HG03378 (cell line): ENCODE measurements at regions not wholly inside any gene's neighbourhood (a gene's known extent, or its start where the extent isn't known, plus 50 kb on each side); places are given as distances from the start of the nearest gene placed in this dataset.

Source experiments
- ATAC-seq: cut with Tn5 transposase; IDR thresholded peaks from one replicate; pipeline ENCODE4 v1.9.1; 2021; ENCODE audit warnings: mild to moderate bottlenecking, moderate library complexity; ENCODE audit not compliant: unreplicated experiment

DNA sequence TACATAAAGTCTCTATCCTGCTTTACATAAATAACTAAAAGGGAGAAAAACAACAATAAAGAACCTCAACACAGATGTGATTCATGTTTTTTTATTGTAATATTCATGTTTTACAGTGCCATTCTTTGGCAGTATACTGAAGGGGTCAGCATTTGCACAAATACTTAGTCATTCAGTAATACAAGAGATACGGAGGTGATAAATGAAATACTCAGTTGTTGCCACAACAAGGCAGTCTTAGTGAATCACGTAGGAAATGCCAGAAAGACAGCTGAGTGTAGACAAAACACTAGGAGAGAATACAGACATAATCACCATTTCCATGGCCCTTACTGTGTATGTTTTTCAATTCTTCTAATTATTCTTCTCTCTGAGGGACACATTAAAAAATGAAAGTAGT, 910.4 kb downstream of the METTL15 start:
- no peak for ATAC-seq

DNA sequence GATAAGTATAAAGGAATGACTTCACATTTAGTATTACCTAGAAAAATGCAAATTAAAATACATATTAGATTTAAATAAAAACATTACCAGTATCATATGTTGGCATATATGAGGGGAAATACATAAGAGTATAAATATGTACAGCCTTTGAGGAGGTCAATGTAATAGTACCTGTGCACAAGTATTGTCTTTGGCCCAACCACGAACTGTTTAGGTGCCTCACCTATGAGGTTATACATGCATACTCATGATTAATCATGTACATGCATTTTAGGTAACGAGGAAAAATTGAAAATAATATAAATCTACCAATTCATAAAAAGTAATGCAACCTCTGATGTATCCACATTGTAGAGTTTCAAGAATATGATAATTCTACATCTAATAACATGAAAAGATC, 909.8 kb downstream of the METTL15 start:
- ATAC-seq, result no peak

DNA sequence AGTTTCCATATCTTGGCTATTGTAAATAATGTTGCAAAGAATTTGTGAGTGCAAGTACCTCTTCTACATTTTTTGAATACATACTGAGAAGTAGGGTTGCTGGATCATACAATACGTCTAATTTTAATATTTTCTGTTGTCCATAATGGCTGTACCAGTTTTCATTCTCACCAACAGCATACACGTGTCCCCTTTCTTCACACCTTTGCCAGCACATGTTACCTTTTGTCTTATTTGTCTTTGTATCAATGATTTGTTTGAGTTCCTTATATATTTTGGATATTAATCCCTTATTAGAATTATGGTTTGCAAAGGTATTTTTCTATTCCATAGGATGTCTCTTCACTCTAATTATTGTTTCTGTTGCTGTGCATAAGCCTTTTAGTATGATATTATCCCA, 904.3 kb downstream of the METTL15 start:
- no peak for ATAC-seq

DNA sequence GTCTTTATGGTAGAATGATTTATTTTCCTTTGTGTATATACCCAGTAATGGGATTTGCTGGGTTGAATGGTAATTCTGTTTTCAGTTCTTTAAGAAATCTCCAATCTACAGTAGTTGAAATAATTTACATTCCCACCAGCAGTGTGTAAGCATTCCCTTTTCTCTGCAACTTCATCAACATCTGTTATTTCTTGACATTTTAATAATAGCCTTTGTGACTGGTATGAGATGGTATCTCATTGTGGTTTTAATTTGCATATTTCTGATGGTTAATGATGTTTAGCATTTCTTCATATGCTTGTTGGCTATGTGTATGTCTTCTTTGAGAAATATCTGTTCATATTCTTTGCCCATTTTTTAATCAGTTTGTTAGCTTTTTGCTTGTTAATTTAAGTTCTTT, 901.2 kb downstream of the METTL15 start:
- no peak for ATAC-seq

DNA sequence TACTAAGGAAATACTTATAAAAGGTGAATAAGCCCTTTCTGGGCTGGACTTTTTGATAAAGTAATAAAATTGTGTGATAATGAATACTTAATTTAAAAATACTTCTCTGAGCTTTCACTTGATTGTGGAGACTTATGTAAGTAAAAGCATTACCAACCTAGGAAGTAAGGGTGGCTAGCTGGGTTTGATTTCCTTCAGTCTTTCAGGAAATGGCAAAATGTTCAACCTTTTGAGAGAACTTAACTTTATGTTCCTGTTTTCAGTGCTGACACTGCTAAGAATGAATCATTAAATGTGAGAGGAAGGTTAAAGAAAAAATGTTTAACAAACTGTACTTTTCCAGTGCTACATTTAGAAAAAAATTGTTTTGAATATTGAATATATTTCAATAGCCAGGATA, 900.3 kb downstream of the METTL15 start:
- ATAC-seq, result no peak

DNA sequence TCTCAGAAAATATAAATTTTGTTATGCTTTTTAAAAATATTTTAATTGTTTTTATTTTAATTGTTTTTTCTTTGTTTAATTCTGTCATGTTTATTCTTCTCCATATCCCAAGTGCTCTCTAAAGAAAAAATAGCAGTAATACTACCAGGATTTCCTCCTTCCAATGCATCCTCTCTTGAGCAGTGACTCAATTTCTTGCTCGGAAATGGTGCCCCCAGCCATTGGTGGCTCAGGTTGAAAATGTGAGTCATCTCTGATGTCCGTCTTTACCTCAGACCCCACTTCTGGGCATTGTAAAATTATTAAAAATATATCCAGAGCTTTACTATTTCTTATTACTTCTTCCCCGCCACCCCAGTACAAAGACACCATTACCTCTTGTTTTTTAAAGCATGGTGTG, 898.5 kb downstream of the METTL15 start:
- ATAC-seq, result no peak

DNA sequence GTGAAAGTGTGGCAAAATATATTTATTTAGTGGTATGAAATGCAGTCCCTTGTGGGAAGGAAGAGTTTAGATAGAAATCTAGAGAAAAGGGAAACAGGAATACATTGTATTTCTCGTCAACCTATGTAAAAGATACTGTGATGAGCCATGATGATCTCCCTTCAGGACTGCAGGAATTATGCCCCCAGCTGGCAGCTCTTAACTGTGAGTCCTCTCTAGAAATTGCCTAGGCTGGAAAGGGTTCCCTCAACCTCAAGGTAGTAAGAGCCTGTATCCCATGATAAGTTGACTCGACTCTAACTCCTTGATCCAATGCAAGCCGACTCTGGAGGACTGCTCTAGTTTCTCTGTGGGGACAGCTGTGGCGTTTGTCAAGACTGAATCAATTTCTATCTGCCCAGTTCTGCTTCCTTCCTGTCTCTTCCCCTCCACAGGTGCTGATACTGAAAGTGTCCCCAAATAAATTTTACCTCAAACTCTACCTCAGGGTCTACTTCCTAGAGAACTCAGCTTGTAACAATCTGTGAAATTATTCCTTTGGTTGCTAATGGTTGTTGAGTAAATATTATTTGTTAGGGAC, 897.3 kb downstream of the METTL15 start:
- ATAC-seq, result no peak

DNA sequence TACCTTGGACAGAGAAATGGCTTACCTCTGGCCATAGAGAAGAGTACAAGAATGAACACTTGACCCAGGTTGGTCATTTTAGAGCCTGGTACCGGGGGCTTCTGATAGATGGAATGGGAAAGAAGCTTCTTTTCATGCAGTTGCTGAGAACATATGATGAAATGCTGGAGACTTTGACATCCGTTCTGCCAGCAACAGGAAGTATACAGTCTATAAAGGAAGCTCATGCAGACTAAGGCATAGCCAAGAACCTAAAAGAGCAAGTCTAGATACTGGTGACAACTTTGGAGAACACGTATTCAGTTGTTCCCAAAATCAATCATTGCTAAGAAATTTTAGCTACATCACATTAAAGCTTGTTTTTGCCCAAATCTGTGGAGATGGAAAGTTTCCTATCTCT, 894.6 kb downstream of the METTL15 start:
- ATAC-seq, result no peak

DNA sequence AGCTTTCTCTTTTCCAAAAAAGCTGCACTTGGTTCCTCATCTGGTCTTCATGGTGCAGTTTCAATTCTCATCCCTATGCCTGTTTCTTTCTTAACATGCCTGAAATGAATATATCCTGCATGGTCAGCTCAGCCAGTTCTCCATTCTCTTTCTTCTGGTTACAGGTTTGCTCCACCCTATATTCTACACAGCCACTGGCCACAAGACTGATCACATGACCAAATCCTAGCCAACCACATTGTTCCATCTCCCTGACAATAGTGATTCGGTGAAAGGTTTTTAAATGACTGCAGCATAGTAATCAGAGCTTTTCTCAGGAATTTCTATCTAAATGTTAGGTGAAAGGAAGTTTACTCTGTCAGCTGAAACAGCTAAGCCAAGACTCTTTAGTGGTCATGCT, 891.4 kb downstream of the METTL15 start:
- no peak for ATAC-seq

DNA sequence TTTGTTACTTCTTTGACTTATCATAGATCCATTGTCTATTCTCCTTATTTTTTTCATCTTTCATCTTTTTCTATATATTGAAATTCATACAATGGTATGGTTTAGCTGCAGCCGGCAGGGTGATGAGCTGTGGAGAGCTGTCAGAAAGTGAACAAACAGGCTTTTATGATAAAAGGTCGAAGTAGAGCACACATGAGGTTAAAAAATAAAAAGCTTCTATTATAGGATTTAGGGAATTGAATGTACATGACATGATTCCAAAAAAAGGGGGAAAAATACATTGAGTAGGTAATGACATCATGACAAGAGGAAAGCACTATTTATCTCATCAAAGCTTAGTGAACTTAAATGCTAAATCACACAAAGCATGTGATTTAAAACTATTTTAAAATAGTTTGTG, 884.8 kb downstream of the METTL15 start:
- ATAC-seq, result no peak

DNA sequence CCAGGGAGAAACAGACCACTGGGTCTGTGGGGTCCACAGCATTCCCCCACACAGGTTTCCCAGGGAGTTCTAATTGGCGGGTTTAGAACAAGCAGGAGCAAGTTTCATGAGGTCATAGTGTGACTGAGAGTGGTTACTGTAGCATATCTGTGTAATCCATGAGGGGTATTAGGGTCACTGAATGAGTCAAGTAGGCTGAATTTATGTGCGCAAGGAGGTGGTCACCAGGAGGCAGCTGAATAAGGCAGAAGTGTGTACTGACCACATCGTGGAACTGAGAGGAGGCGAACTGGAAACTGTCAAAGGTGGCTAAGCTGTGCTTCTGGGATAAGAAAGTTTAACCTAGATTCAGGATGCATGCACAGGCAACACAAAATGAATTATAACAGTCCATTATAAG, 876.0 kb downstream of the METTL15 start:
- no peak for ATAC-seq

DNA sequence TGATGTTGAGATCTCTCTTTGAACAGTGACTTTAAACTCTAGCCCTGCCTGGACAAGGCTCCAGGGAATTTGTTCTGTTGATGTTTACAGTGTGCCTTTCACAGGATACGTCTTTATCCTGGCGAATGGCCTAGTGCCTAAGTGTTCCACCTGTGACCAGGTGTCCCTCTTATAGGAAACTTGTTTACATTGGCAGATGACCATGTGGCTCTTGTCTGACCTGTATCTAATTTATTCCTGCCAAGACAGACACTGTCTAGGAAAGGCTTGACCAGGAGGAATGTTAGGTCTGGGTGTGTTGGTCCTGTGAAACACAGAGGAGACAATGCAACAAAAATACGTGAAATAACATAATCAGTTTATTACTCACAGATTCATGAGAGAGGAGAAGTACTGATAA, 875.6 kb downstream of the METTL15 start:
- no peak for ATAC-seq

DNA sequence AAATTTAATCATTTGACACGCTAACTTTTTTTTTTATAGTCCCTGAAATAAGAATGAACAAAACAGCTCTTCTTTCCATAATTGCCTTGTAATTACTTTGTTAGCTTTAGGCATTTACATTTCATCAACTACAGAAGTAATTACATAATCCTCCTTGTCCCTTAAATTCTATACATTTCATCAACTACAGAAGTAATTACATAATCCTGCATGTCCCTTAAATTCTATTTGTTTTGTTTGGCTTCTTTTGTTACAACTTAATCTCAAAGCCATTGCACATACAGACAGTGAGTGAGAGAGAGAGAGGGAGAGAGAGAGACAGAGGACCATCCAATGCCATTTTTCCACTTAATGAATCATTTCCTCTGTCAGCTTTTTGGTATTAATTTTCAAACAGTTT, 873.2 kb downstream of the METTL15 start:
- no peak for ATAC-seq

DNA sequence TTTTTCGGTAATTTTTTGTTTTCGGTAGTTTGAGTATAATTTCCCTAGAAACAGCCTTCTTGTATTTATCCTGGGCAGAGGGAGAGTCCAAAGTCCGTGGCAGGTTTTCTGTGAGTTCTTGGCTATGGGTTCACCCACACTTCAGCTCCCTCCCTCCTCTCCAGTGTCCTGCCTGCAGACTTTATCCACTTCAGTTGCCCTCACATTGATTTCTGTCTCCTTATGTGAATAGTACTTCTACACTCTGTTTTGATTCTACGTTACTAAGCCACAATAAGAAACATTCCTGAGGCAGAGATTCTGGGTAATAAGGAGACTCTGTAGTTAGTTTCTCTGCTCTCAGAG, 868.6 kb downstream of the METTL15 start:
- ATAC-seq, result no peak

DNA sequence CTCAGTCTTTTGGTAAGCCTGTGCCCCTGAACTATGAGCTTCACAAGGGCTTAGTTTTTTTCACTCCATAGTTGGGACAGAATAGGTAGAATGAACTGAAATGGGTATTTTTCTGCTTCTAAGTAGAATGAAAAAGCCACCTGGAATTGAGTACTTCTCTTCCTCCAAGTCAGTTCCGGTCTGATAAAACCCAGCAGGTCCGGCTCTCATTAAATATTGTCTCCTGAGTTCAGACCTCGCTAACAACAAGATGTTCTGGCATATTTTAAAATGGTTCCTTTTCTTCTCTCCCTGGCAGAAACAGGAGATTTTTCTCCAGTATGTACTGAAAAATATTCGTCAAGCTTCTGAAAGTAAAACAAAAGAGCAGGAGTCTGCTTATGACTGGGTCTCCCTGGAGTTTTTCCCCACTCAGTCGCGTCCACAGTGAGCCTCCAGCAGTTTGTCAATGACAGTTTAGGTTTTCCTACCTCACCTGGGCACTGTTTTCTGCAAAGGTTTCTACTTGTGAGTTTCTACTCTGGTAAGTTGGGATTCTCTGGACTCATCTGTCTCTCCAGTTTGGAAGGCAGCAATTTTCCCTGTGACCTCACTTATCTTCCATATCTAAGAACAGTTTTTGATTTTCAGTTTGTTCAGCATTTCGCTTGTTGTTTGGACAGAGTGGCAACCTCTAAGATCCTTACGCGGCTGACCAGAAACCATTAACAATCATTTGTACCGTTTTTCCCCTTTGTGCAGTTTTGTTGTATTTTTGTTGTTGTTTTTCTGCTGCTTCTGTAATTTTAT, 868.0 kb downstream of the METTL15 start:
- no peak for ATAC-seq

DNA sequence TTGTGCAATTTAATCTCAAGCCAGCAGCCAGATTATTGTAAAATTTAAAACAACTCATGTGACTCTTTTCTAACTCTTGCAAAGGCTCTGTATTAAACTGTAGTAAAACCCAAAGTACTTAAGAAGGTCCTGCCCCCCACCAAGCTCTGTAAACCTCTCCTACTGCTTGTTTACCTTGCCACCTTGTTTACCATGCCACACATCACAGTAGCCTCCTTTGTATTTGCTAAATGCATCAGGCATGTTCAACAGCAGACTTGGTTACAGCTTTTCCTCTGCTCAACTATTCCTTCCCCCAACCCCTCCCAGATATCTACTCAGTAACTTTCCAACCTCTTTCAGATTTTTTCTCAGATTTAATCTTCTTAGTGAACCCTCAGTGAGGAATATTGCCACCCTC, 861.6 kb downstream of the METTL15 start:
- no peak for ATAC-seq

DNA sequence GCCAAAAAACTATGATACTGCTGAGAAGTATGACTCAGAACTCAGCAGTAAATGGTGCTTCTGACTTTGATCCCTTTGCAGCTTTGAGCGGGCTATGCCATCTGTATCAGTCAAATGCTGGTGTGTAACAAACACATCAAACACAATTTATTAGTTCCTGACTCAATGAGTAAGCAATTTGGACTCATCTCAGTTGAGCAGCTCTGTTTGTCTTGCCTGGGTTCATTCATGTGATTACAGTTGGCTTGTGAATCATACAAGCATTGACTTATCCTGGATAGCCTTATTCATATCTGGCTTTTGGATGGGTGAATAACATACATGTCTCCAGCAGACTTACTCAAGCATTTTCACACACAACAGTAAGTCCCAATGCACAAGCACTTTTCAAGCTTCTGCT, 858.8 kb downstream of the METTL15 start:
- ATAC-seq, result no peak

DNA sequence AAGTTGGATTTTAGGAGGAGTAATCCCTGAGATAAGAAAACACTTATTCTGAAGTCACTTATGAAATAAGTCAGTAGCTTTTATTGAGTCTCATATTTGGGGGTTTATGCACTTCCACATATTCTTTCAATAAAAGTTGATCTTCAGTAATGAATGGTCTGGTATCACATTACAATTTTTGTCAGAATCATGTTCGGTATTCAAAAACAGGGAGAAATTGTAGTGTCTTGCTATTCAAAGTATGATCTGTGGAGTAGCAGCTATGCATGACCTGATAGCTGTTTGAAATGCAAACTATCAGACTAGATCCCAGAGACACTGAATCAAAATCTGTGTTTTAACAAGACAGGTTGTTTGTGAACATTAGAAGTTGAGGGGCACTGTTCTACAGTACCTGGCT, 857.6 kb downstream of the METTL15 start:
- no peak for ATAC-seq

DNA sequence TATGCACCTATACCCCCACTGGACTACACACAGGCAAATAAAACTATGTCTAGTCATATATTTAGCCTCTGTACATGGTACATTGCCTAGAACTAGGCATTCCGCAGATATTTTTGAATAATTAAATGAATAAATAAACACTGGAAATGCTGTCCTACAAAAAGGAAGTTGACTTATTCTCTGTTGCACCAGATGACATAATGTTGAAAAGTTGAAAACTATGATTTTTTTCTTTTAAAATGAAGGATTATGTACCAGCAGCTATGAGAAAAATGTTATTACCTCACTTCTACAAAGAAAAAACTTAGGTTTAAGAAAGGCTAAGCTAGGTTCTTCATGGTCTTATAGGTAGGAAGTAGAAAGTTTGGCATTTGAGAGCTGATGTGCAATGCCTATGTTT, 856.6 kb downstream of the METTL15 start:
- no peak for ATAC-seq

DNA sequence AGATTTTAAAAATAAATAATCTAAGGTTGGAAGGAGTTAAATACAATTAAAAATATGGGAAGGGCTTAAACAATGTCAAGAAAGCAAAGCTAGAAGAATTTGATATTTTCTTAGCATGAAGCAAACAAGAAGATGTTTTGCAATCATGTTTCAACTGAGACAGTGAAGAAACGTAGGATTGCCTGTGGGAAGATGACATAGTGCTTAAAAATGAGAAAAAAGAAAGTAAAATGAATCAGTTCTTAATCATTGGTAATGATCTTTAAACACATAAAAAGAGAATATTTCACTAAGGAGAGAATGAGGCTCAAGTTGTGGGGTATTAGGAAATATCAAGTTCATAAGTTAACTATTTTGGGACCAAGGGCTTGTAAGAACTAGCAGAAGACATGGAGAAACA, 855.0 kb downstream of the METTL15 start:
- ATAC-seq, result no peak

DNA sequence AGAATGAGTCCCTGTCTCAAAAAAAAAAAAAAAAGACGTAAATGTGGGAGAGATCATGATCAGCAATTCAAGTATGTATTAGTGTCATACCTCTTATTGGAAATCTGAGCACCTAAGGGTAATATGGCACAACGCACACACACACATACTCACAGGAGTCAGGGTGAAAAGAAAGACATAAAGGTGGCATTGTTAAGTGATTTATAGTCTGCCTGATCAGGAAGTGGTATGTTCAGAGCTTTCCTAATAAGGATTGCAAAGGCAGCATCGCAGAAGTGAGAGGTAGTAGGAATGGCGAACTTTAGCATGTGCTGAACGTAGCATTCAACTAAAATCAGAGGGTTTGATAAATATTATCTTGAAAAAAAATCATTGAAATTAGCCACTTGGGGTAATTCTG, 854.3 kb downstream of the METTL15 start:
- ATAC-seq, result no peak

DNA sequence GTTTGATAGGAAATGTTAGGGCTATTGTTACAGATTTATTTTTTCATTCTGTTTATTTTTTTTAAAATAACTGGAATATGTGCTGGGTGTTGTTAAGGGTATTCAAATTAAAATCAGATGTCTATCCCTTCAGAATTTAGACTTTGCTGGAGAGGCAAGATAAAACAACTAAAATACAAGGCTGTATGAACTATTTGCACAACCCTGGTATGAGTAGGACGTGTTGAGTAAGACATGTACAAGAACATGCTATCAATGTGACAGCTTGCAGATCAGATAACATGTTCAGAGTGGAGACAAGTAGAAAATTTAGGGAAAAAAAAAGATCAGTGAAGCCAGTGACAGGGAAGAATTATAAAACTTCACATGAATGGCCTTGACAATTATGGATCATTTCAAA, 853.5 kb downstream of the METTL15 start:
- ATAC-seq, result no peak

DNA sequence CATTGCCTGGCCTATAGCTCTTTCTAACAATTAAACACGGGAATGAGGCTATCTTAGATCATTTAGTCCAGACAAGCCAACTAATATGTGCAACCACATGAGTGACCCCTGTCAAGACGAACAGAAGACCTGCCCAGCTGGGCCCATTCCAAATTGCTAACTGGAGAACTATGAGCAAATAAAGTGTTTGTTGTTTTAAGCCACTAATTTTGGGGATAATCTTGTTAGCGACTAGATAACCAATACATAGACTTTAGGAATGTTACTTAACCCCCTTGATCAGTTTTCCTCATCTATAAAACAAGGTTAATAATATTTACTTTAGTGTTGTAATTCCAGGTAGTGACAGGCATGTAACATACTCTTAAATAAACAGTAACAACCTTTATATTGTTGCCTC, 848.3 kb downstream of the METTL15 start:
- ATAC-seq, result no peak
